Endothelial cell of umbilical vein (primary cell): ENCODE measurements at regions not wholly inside any gene's neighbourhood (a gene's known extent, or its start where the extent isn't known, plus 50 kb on each side); places are given as distances from the start of the nearest gene placed in this dataset.

ENCODE experiments used
- BruUV-seq: library from RNA; stranded (reverse); fragments of 400-500 nt; replicated peaks from 2 replicates; lab custom pipeline; 2021; lab: Mats Ljungman, UMichigan
- CTCF ChIA-PET: fragments of 300-600, 350-600 bp; sonication (Branson Sonifier 250); formaldehyde crosslinking; loops from one replicate; lab custom pipeline; 2021; ENCODE audit warnings: antibody characterized with exemption, inconsistent platforms; lab: Charles Lee
- POLR2A ChIA-PET: fragments of 300-600, 350-600 bp; sonication (Branson Sonifier 250); formaldehyde crosslinking; loops from one replicate; lab custom pipeline; 2021; ENCODE audit warnings: antibody characterized with exemption, inconsistent platforms; lab: Charles Lee
- DNase-seq: peaks from one replicate; pipeline ENCODE4 v3.0.0-alpha.2; 2011; ENCODE audit warnings: low read depth, low spot score
- FAIRE-seq: peaks from 2 replicates; lab custom pipeline; 2011; peaks lifted over from hg19 to GRCh38; lab: Jason Lieb, UNC
- H2AFZ ChIP-seq: 2 replicates; pipeline ENCODE4 v1.6.0; 2012; ENCODE audit warnings: low read depth, low read length, control low read depth, inconsistent platforms
- H3K27ac ChIP-seq: 2 replicates; pipeline ENCODE4 v1.5.1; 2011; ENCODE audit warnings: low read depth, mild to moderate bottlenecking, control low read depth, low read length, moderate library complexity; ENCODE audit not compliant: insufficient read depth
- H3K27me3 ChIP-seq, 2 experiments: 2 replicates each; pipeline versions ENCODE4 v1.6.0 to v1.6.1; 2011; ENCODE audit warnings: low read length in 2 of 2, mixed read lengths in 1 of 2; ENCODE audit not compliant: control insufficient read depth in 2 of 2, insufficient read depth in 2 of 2
- H3K36me3 ChIP-seq, 2 experiments: 2 replicates in 1 of 2; 3 replicates in 1 of 2; pipeline ENCODE4 v1.5.1; 2011; ENCODE audit warnings: low read length in 2 of 2, mild to moderate bottlenecking in 1 of 2, moderate library complexity in 1 of 2; ENCODE audit not compliant: control insufficient read depth in 2 of 2, insufficient read depth in 2 of 2; ENCODE audit errors: extremely low read depth in 1 of 2
- H3K4me1 ChIP-seq: 3 replicates; pipeline ENCODE4 v1.5.1; 2011; ENCODE audit warnings: mild to moderate bottlenecking, low read length; ENCODE audit not compliant: control insufficient read depth, insufficient read depth; ENCODE audit errors: extremely low read depth
- H3K4me2 ChIP-seq: 2 replicates; pipeline ENCODE4 v1.6.1; 2011; ENCODE audit warnings: low read length, control low read depth, mixed read lengths; ENCODE audit not compliant: insufficient read depth
- H3K4me3 ChIP-seq, 3 experiments: fragments of 200-600 bp in 1 of 3; sonication (generic), shearing (Covaris generic) in 1 of 3; replicated peaks in 1 of 3; 2 replicates each; pipeline ENCODE4 v1.5.1; 2011 to 2016; ENCODE audit warnings: control low read depth in 3 of 3, low read length in 3 of 3, mild to moderate bottlenecking in 2 of 3, inconsistent platforms in 1 of 3, low read depth in 1 of 3, moderate library complexity in 1 of 3; ENCODE audit not compliant: insufficient read depth in 1 of 3
- H3K79me2 ChIP-seq: 2 replicates; pipeline ENCODE4 v1.6.0; 2012; ENCODE audit warnings: low read length, inconsistent platforms; ENCODE audit not compliant: control insufficient read depth, insufficient read depth
- H3K9ac ChIP-seq: replicated peaks from 2 replicates; pipeline ENCODE3; 2011; ENCODE audit warnings: low read length, control low read depth; ENCODE audit not compliant: insufficient read depth; ENCODE audit errors: extremely low read depth
- H3K9me1 ChIP-seq: replicated peaks from 3 replicates; pipeline ENCODE4 v1.6.0; 2011; ENCODE audit warnings: mild to moderate bottlenecking, low read length; ENCODE audit not compliant: control insufficient read depth, insufficient read depth; ENCODE audit errors: extremely low read depth
- H3K9me3 ChIP-seq: replicated peaks from 2 replicates; pipeline ENCODE4 v1.5.1; 2012; ENCODE audit warnings: low read length, inconsistent platforms; ENCODE audit not compliant: control insufficient read depth, insufficient read depth
- H4K20me1 ChIP-seq: replicated peaks from 2 replicates; pipeline ENCODE3; 2011; ENCODE audit warnings: mild to moderate bottlenecking, low read length; ENCODE audit not compliant: control insufficient read depth, insufficient read depth; ENCODE audit errors: extremely low read depth
- CTCF ChIP-seq, 2 donors: IDR thresholded peaks; 1 replicate in 1 of 2; 2 replicates in 1 of 2; pipeline ENCODE4 v1.5.1; 2011; ENCODE audit warnings: low read length in 2 of 2, mild to moderate bottlenecking in 2 of 2, moderate library complexity in 2 of 2, control low read depth in 1 of 2, inconsistent platforms in 1 of 2, low read depth in 1 of 2; ENCODE audit not compliant: insufficient read depth in 1 of 2; ENCODE audit errors: extremely low read depth in 1 of 2
- EZH2 ChIP-seq: IDR thresholded peaks from 2 replicates; pipeline ENCODE4 v1.6.1; 2012; ENCODE audit warnings: borderline replicate concordance, low read depth, mild to moderate bottlenecking, moderate library complexity, low read length, inconsistent platforms; ENCODE audit not compliant: severe bottlenecking
- FOS ChIP-seq: IDR thresholded peaks from 2 replicates; pipeline ENCODE4 v1.6.1; 2011; ENCODE audit warnings: mild to moderate bottlenecking, low read length, moderate library complexity, borderline replicate concordance; ENCODE audit not compliant: insufficient read depth
- GATA2 ChIP-seq: IDR thresholded peaks from 2 replicates; pipeline ENCODE4 v1.7.0; 2011; ENCODE audit warnings: low read depth, mild to moderate bottlenecking, moderate library complexity, mixed read lengths, low read length; ENCODE audit not compliant: insufficient read length, insufficient read depth
- JUN ChIP-seq: IDR thresholded peaks from 2 replicates; pipeline ENCODE4 v1.6.1; 2011; ENCODE audit warnings: borderline replicate concordance, low read depth; ENCODE audit not compliant: insufficient read length, insufficient read depth
- MAX ChIP-seq: IDR thresholded peaks from 2 replicates; pipeline ENCODE4 v1.6.1; 2011; ENCODE audit not compliant: insufficient read depth, insufficient read length
- MYC ChIP-seq: IDR thresholded peaks from one replicate; pipeline ENCODE4 v1.6.1; 2011; ENCODE audit warnings: mild to moderate bottlenecking, low read depth, low read length
- POLR2A ChIP-seq: IDR thresholded peaks from 2 replicates; pipeline ENCODE4 v1.6.1; 2012; ENCODE audit warnings: low read depth, mild to moderate bottlenecking, control low read depth, low read length
- POLR2AphosphoS5 ChIP-seq: IDR thresholded peaks from 2 replicates; pipeline ENCODE4 v1.6.1; 2012; ENCODE audit warnings: low read depth, mild to moderate bottlenecking, control low read depth, low read length, moderate library complexity; ENCODE audit not compliant: insufficient read depth
- dilution Hi-C: fragments of 300-500 bp; cut with MboI; formaldehyde crosslinking; loops from one replicate; pipeline ENCODE4 v1.15.0; 2019; ENCODE audit warnings: low sequenced_read_pairs; ENCODE audit not compliant: extremely low pct_ligation_motif_present
- intact Hi-C: fragments of 100-400 bp; cut with micrococcal nuclease; formaldehyde crosslinking; loops from one replicate; pipeline ENCODE4 v1.10.0; 2022

- no TSS peak for BruUV-seq
- dilution Hi-C loops (no loop called here), intact Hi-C loops (no loop called here)
- FAIRE-seq (no peak), DNase-seq (no peak)
- H3K79me2 ChIP-seq, result no peaks in the 10 kb centered on the region
- no peaks in the 10 kb centered on the region for H3K27me3 ChIP-seq
- no peak overlapping the region for H3K4me3 ChIP-seq
- ChIA-PET POLR2A (no interaction called here), CTCF (no interaction called here)
- no peak overlapping the region for H2AFZ ChIP-seq
- no peaks in the 10 kb centered on the region for H3K9me3 ChIP-seq
- TF ChIP-seq MAX (no peak), POLR2A (no peak), POLR2AphosphoS5 (no peak), MYC (no peak), GATA2 (no peak), FOS (no peak), JUN (no peak), CTCF (IDR thresholded peaks at IDR 0.05; ENCODE audit: extremely low read depth in 1 of 2, insufficient read depth in 1 of 2, low read depth in 1 of 2, low read length in 2 of 2) (no peak), EZH2 (no peak)
- H3K4me2 ChIP-seq, result no peak overlapping the region
- H3K27ac ChIP-seq, result no peak overlapping the region
- H3K36me3 ChIP-seq, result no peaks in the 10 kb centered on the region
- no peaks in the 10 kb centered on the region for H4K20me1 ChIP-seq
- no peaks in the 10 kb centered on the region for H3K4me1 ChIP-seq
- H3K9ac ChIP-seq, result no peak overlapping the region
- H3K9me1 ChIP-seq, result no peaks in the 10 kb centered on the region
Observed at GRCh38 chrX:33808636-33809035, 323.5 kb downstream of the FAM47A start.
